ENCODE measurements at regions not wholly inside any gene's neighbourhood (a gene's known extent, or its start where the extent isn't known, plus 50 kb on each side); places are given as distances from the start of the nearest gene placed in this dataset.
"Not testable (repeated sequence)": the region's sequence is repeated elsewhere in the genome, so short reads cannot be mapped to it uniquely, and the experiment has no call there.

DNA sequence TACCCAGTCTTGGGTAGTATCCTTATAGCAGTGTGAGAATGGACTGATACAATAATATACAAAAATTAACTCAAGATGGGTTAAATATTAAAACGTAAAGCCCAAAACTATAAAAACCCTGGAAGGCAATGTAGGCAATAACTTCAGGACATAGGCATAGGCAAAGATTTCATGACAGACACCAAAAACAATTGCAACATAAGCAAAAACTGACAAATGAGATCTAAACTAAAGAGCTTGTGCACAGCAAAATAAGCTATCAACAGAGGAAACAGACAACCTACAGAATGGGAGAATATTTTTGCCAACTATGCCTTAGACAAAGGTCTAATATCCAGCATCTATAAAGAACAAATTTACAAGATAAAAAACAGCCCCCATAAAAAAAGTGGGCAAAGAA lies 204.8 kb upstream of the CCDC54 start:
- no peak for DNase-seq (ENCODE audit: low spot score)
- no peak for TF ChIP-seq CTCF (IDR thresholded peaks at IDR 0.05; ENCODE audit: extremely low read depth, missing control alignments)

DNA sequence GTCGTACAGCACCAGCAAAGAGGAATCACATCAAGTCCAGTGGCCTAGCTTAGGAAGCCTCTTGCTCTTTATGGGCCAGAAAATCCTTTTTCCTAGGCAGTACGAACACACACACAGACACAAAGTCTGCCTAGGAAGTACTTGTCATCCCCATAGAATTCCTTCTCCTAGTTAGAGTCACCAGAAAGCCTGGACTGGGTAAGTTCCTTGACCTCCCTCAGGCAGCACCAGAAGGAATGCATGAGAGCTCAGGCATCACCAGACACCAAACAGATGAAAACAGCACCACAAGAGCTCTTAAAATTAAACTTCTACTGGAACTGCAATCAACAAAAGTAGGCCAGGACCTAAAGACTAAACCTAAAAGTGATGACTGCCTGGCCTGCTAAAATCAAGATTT lies 192.9 kb upstream of the CCDC54 start:
- DNase-seq (ENCODE audit: low spot score): no peak

GRCh38 chr3:107188262-107188661 lies 189.0 kb upstream of the CCDC54 start:
- TF ChIP-seq CTCF (IDR thresholded peaks at IDR 0.05; ENCODE audit: extremely low read depth, missing control alignments): no peak
- DNase-seq (ENCODE audit: low spot score): no peak

More for the DNA sequence above, 192.9 kb upstream of the CCDC54 start:
- TF ChIP-seq CTCF (IDR thresholded peaks at IDR 0.05; ENCODE audit: extremely low read depth, missing control alignments): no peak

GRCh38 chr3:107189158-107189791 lies 188.0 kb upstream of the CCDC54 start:
- TF ChIP-seq CTCF (IDR thresholded peaks at IDR 0.05; ENCODE audit: extremely low read depth, missing control alignments): no peak
- no peak for DNase-seq (ENCODE audit: low spot score)

- TF ChIP-seq CTCF (IDR thresholded peaks at IDR 0.05; ENCODE audit: extremely low read depth, missing control alignments): no peak
- no peak for DNase-seq (ENCODE audit: low spot score)
Measured at GRCh38 chr3:107193116-107193515, 184.1 kb upstream of the CCDC54 start.

DNA sequence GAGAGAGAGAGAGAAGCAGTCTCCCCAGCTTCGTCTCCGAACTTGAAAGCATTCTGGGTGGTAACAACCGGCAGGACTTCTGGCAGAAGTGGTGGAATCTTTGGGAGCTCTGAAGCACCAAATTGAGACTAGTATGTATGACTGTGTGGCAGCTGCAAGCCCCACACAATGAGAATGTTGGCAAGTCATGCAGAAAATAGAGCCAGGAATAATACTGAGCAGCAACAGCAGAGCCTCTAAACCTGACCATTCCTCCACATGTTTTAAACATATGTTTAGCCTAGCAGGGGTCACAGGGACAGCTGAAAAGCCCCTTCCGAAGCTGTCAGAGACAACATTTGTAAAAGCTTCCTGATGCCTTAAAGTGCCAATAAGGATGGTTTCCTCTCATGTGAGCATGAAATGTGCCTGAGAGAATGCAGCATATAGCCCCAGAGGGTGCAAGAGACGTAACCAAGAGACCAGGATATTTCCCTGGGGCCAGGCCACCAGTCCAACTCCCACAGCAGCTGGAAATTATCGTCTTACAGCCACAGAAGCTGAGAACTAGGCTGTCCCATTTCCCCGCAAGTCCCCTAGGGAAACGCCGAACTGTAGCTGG lies 178.6 kb upstream of the CCDC54 start:
- no peak for TF ChIP-seq CTCF (IDR thresholded peaks at IDR 0.05; ENCODE audit: extremely low read depth, missing control alignments)
- DNase-seq (ENCODE audit: low spot score): no peak

DNA sequence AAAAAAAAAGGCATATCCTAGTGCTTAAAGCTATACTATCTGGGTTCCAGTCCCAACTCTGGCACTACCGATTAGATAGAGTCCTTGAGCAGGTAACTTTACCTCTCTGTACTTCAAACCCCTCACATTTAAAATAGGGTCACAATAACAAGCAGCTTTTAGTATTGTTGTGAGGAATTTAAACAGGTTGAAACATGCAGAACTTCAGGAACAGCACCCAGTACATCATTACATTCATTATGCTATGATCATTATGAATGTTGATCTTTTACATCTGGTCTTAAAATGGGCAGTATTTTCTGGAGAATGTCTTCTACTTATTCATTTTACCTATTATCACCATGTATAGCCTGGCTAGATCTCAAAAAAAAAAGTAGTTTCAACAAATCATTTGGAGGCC lies 176.1 kb upstream of the CCDC54 start:
- no peak for TF ChIP-seq CTCF (IDR thresholded peaks at IDR 0.05; ENCODE audit: extremely low read depth, missing control alignments)
- DNase-seq (ENCODE audit: low spot score): no peak

DNA sequence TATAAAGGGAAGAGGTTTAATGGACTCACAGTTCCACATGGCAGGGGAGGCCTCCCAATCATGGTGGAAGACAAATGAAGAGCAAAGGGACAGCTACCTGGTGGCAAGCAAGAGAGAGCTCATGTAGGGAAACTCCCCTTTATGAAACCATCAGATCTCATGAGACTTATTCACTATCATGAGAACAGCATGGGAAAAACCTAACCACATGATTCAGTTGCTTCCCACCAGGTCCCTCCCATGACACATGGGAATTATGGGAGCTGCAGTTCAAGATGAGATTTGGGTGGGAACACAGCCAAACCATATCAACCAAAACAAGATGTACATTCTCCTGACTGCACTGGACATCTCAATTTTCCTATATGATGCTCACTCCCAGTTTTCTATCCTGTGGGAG lies 174.4 kb upstream of the CCDC54 start:
- DNase-seq (ENCODE audit: low spot score): not testable (repeated sequence)

Measured in GM20000 (cell line).